NCI-H187 treated with DMSO at 0.1 percent for 48 hours (cell line): ENCODE measurements at regions not wholly inside any gene's neighbourhood (a gene's known extent, or its start where the extent isn't known, plus 50 kb on each side); places are given as distances from the start of the nearest gene placed in this dataset.

Experiments used
- DNase-seq: peaks from one replicate; lab custom pipeline; 2025; lab: John Stamatoyannopoulos, UW

- no peak for DNase-seq
These were observed 620.3 kb upstream of the CCDC54 start for GRCh38 chr3:106756901-106757300.

- DNase-seq = no peak
These were observed 618.8 kb upstream of the CCDC54 start for GRCh38 chr3:106758459-106758858.

GRCh38 chr3:106759731-106760130 is 617.5 kb upstream of the CCDC54 start:
- no peak for DNase-seq

GRCh38 chr3:106765342-106765741 is 611.9 kb upstream of the CCDC54 start:
- DNase-seq = no peak

- DNase-seq = no peak
These were observed 608.2 kb upstream of the CCDC54 start for GRCh38 chr3:106768941-106769480.

GRCh38 chr3:106773795-106774194 is 603.4 kb upstream of the CCDC54 start:
- no peak for DNase-seq

GRCh38 chr3:106783231-106783630 is 594.0 kb upstream of the CCDC54 start:
- DNase-seq = no peak

GRCh38 chr3:106789276-106789675 is 588.0 kb upstream of the CCDC54 start:
- no peak for DNase-seq

GRCh38 chr3:106792716-106793115 is 584.5 kb upstream of the CCDC54 start:
- DNase-seq = no peak

- no peak for DNase-seq
These were observed 582.8 kb upstream of the CCDC54 start for GRCh38 chr3:106794442-106794841.

- DNase-seq = no peak
These were observed 581.7 kb upstream of the CCDC54 start for GRCh38 chr3:106795553-106795952.

- DNase-seq = no peak
These were observed 579.8 kb upstream of the CCDC54 start for GRCh38 chr3:106797461-106797860.

- DNase-seq = no peak
These were observed 571.6 kb upstream of the CCDC54 start for GRCh38 chr3:106805625-106806024.

- DNase-seq = no peak
These were observed 570.3 kb upstream of the CCDC54 start for GRCh38 chr3:106806964-106807363.

GRCh38 chr3:106809041-106809440 is 568.2 kb upstream of the CCDC54 start:
- DNase-seq = no peak

- DNase-seq = no peak
These were observed 567.5 kb upstream of the CCDC54 start for GRCh38 chr3:106809623-106810299.

GRCh38 chr3:106810300-106810875 is 566.9 kb upstream of the CCDC54 start:
- no peak for DNase-seq

GRCh38 chr3:106811376-106811775 is 565.9 kb upstream of the CCDC54 start:
- no peak for DNase-seq

GRCh38 chr3:106813742-106814141 is 563.5 kb upstream of the CCDC54 start:
- no peak for DNase-seq

- no peak for DNase-seq
These were observed 563.0 kb upstream of the CCDC54 start for GRCh38 chr3:106814231-106814630.

- no peak for DNase-seq
These were observed 560.4 kb upstream of the CCDC54 start for GRCh38 chr3:106816838-106817237.

- DNase-seq = no peak
These were observed 559.5 kb upstream of the CCDC54 start for GRCh38 chr3:106817706-106818105.

GRCh38 chr3:106819440-106819839 is 557.8 kb upstream of the CCDC54 start:
- no peak for DNase-seq
